IMR-90 (cell line): ENCODE measurements at regions not wholly inside any gene's neighbourhood (a gene's known extent, or its start where the extent isn't known, plus 50 kb on each side); places are given as distances from the start of the nearest gene placed in this dataset.

Source experiments
- ATAC-seq: fragments of 200-7000 bp; cut with Tn5 transposase; 2 replicates; pipeline ENCODE4 v1.9.1; 2020; ENCODE audit warnings: low read depth, mild to moderate bottlenecking, moderate library complexity
- BruUV-seq: library from RNA; stranded (reverse); fragments of 400-500 nt; replicated peaks from 2 replicates; lab custom pipeline; 2021; lab: Mats Ljungman, UMichigan
- CTCF ChIA-PET: fragments of 300-600 bp; formaldehyde crosslinking; extraction: SDS; loops from one replicate; lab custom pipeline; 2021; ENCODE audit warnings: antibody characterized with exemption; lab: Yijun Ruan, JAX
- POLR2A ChIA-PET: fragments of 300-600 bp; sonication (Branson Sonifier 250); formaldehyde crosslinking; loops from one replicate; lab custom pipeline; 2022; ENCODE audit warnings: antibody characterized with exemption; ENCODE audit not compliant: unreplicated experiment; lab: Charles Lee
- DNase-seq: peaks from one replicate; pipeline ENCODE4 v3.0.0; 2013
- H2AFZ ChIP-seq: replicated peaks from 2 replicates; pipeline ENCODE3; 2013; ENCODE audit warnings: low read length, mild to moderate bottlenecking; ENCODE audit not compliant: poor library complexity
- H2AK5ac ChIP-seq: 2 replicates; pipeline ENCODE4 v1.6.1; 2013; ENCODE audit warnings: low read depth, low read length, inconsistent platforms
- H2AK9ac ChIP-seq: replicated peaks from 2 replicates; pipeline ENCODE3; 2013; ENCODE audit warnings: mild to moderate bottlenecking, low read depth, low read length, moderate library complexity; ENCODE audit not compliant: poor library complexity
- H2BK120ac ChIP-seq: 2 replicates; pipeline ENCODE4 v1.6.1; 2013; ENCODE audit warnings: low read depth, low read length, inconsistent platforms
- H2BK15ac ChIP-seq: 3 replicates; pipeline ENCODE4 v1.6.1; 2013; ENCODE audit warnings: low read depth, low read length, inconsistent platforms
- H2BK20ac ChIP-seq: 2 replicates; pipeline ENCODE4 v1.6.1; 2013; ENCODE audit warnings: low read depth, mild to moderate bottlenecking, inconsistent platforms, low read length, moderate library complexity
- H2BK5ac ChIP-seq: 2 replicates; pipeline ENCODE4 v1.6.1; 2013; ENCODE audit warnings: mild to moderate bottlenecking, low read depth, low read length, inconsistent platforms; ENCODE audit not compliant: poor library complexity, severe bottlenecking
- H3K14ac ChIP-seq: replicated peaks from 2 replicates; pipeline ENCODE4 v1.6.1; 2013; ENCODE audit warnings: low read depth, low read length, inconsistent platforms
- H3K18ac ChIP-seq: 2 replicates; pipeline ENCODE4 v1.6.1; 2013; ENCODE audit warnings: low read depth, low read length, control low read depth
- H3K23ac ChIP-seq: 2 replicates; pipeline ENCODE4 v1.6.1; 2013; ENCODE audit warnings: low read depth, low read length, inconsistent platforms
- H3K27ac ChIP-seq: 2 replicates; pipeline ENCODE4 v1.5.1; 2013; ENCODE audit warnings: mild to moderate bottlenecking, control low read depth, low read length; ENCODE audit not compliant: insufficient read depth
- H3K27me3 ChIP-seq: 2 replicates; pipeline ENCODE4 v1.6.1; 2013; ENCODE audit warnings: low read length; ENCODE audit not compliant: control insufficient read depth, insufficient read depth
- H3K36me3 ChIP-seq: 2 replicates; pipeline ENCODE4 v1.6.1; 2013; ENCODE audit warnings: low read length, mixed read lengths; ENCODE audit not compliant: control insufficient read depth, insufficient read depth
- H3K4ac ChIP-seq: 2 replicates; pipeline ENCODE4 v1.6.1; 2013; ENCODE audit warnings: low read depth, low read length, inconsistent platforms
- H3K4me1 ChIP-seq: 2 replicates; pipeline ENCODE4 v1.6.1; 2013; ENCODE audit warnings: low read length, mixed read lengths; ENCODE audit not compliant: control insufficient read depth, insufficient read depth
- H3K4me2 ChIP-seq: 2 replicates; pipeline ENCODE4 v1.6.1; 2013; ENCODE audit warnings: low read depth, mild to moderate bottlenecking, control low read depth, low read length, moderate library complexity
- H3K4me3 ChIP-seq: 2 replicates; pipeline ENCODE4 v1.5.1; 2013; ENCODE audit warnings: low read depth, mild to moderate bottlenecking, control low read depth, low read length, moderate library complexity; ENCODE audit not compliant: insufficient read depth
- H3K56ac ChIP-seq: 2 replicates; pipeline ENCODE4 v1.6.1; 2013; ENCODE audit warnings: low read length, inconsistent platforms; ENCODE audit not compliant: insufficient read depth; ENCODE audit errors: extremely low read depth
- H3K79me1 ChIP-seq, 2 experiments: 2 replicates each; pipeline ENCODE4 v1.6.1; 2013; ENCODE audit warnings: low read length in 2 of 2, inconsistent platforms in 1 of 2, low read depth in 1 of 2
- H3K9ac ChIP-seq: 2 replicates; pipeline ENCODE4 v1.6.1; 2013; ENCODE audit warnings: low read depth, low read length, control low read depth
- H3K9me1 ChIP-seq: 2 replicates; pipeline ENCODE4 v1.6.1; 2013; ENCODE audit warnings: low read length, inconsistent platforms; ENCODE audit not compliant: insufficient read depth
- H3K9me3 ChIP-seq: 2 replicates; pipeline ENCODE4 v1.6.1; 2013; ENCODE audit warnings: low read length; ENCODE audit not compliant: control insufficient read depth, insufficient read depth
- H4K20me1 ChIP-seq: 2 replicates; pipeline ENCODE4 v1.6.1; 2013; ENCODE audit warnings: low read length, inconsistent platforms; ENCODE audit not compliant: insufficient read depth
- H4K5ac ChIP-seq: 2 replicates; pipeline ENCODE4 v1.6.1; 2013; ENCODE audit warnings: mild to moderate bottlenecking, low read depth, low read length, control low read depth
- H4K8ac ChIP-seq, 2 experiments: 2 replicates each; pipeline ENCODE4 v1.6.1; 2013; ENCODE audit warnings: low read depth in 2 of 2, low read length in 2 of 2, control low read depth in 1 of 2, inconsistent platforms in 1 of 2
- H4K91ac ChIP-seq: 2 replicates; pipeline ENCODE4 v1.6.1; 2013; ENCODE audit warnings: low read depth, low read length, inconsistent platforms; ENCODE audit not compliant: insufficient read depth
- BHLHE40 ChIP-seq: fragments of 150-350 bp; IDR thresholded peaks from 2 replicates; pipeline ENCODE4 v1.6.1; 2016; ENCODE audit warnings: mild to moderate bottlenecking, low read depth, low read length
- CEBPB ChIP-seq: IDR thresholded peaks from 2 replicates; pipeline ENCODE4 v1.6.1; 2012; ENCODE audit warnings: low read depth, low read length, improper control_type of control experiment
- CHD1 ChIP-seq: IDR thresholded peaks from 2 replicates; pipeline ENCODE4 v1.6.1; 2012; ENCODE audit warnings: low read depth, low read length, improper control_type of control experiment
- FOS ChIP-seq: fragments of 150-350 bp; IDR thresholded peaks from 2 replicates; pipeline ENCODE4 v1.6.1; 2016; ENCODE audit warnings: low read depth, low read length
- MAFK ChIP-seq: IDR thresholded peaks from 2 replicates; pipeline ENCODE4 v1.6.1; 2012; ENCODE audit warnings: low read depth, low read length, improper control_type of control experiment
- MAZ ChIP-seq: IDR thresholded peaks from 2 replicates; pipeline ENCODE4 v1.6.1; 2012; ENCODE audit warnings: low read depth, mild to moderate bottlenecking, low read length, improper control_type of control experiment, moderate library complexity, borderline replicate concordance
- MXI1 ChIP-seq: IDR thresholded peaks from 2 replicates; pipeline ENCODE4 v1.6.1; 2012; ENCODE audit warnings: low read depth, mild to moderate bottlenecking, low read length, moderate library complexity, borderline replicate concordance
- NFE2L2 ChIP-seq: fragments of 150-350 bp; IDR thresholded peaks from 2 replicates; pipeline ENCODE4 v1.6.1; 2016; ENCODE audit warnings: low read depth, mild to moderate bottlenecking, low read length
- POLR2A ChIP-seq: IDR thresholded peaks from 2 replicates; pipeline ENCODE4 v1.6.1; 2012; ENCODE audit warnings: mild to moderate bottlenecking, low read depth, low read length
- RAD21 ChIP-seq: IDR thresholded peaks from 2 replicates; pipeline ENCODE4 v1.6.1; 2012; ENCODE audit warnings: low read length, improper control_type of control experiment
- RCOR1 ChIP-seq: IDR thresholded peaks from 2 replicates; pipeline ENCODE4 v1.6.1; 2012; ENCODE audit warnings: mild to moderate bottlenecking, low read length, improper control_type of control experiment; ENCODE audit not compliant: insufficient replicate concordance
- RFX5 ChIP-seq: IDR thresholded peaks from 2 replicates; pipeline ENCODE4 v1.8.0; 2012; ENCODE audit warnings: low read depth, mild to moderate bottlenecking, low read length, moderate library complexity
- SMC3 ChIP-seq: fragments of 150-350 bp; IDR thresholded peaks from 2 replicates; pipeline ENCODE4 v1.6.1; 2016; ENCODE audit warnings: low read depth, mild to moderate bottlenecking, antibody characterized with exemption, low read length, moderate library complexity
- WGBS, 2 experiments: methylation state at CpG; one replicate each; pipeline versions ENCODE4 v1.1.5 to v1.1.7; 2013; ENCODE audit warnings: missing lambda C conversion rate in 2 of 2; ENCODE audit not compliant: insufficient read length in 1 of 2; ENCODE audit errors: extremely low coverage in 2 of 2; 5-methylcytosine and 5-hydroxymethylcytosine counted together
- dilution Hi-C: fragments of 300-500 bp; cut with HindIII; formaldehyde crosslinking; loops from one replicate; pipeline ENCODE4 v1.14.3; 2018; ENCODE audit warnings: low sequenced_read_pairs; ENCODE audit not compliant: unreplicated experiment
- in situ Hi-C: fragments of 300-500 bp; cut with MboI; formaldehyde crosslinking; loops from 3 replicates; pipeline ENCODE4 v1.14.3; 2019; ENCODE audit warnings: low sequenced_read_pairs, inconsistent platforms, mixed read lengths
- intact Hi-C: fragments of 100-400 bp; cut with micrococcal nuclease; formaldehyde crosslinking; loops from 2 replicates; pipeline ENCODE4 v1.10.0; 2022
- TF ChIP-seq, protein P1 (sequence below): fragments of 150-350 bp; IDR thresholded peaks from 2 replicates; pipeline ENCODE4 v1.6.1; 2016; ENCODE audit warnings: low read depth, mild to moderate bottlenecking, low read length, moderate library complexity, borderline replicate concordance
- TF ChIP-seq, protein P2 (sequence below): fragments of 150-350 bp; IDR thresholded peaks from 2 replicates; pipeline ENCODE4 v1.6.1; 2017; ENCODE audit warnings: mild to moderate bottlenecking, antibody characterized with exemption, low read length, low read depth
- TF ChIP-seq, protein P3 (sequence below): conservative IDR thresholded peaks from 2 replicates; pipeline ENCODE4 v1.5.1; 2012; ENCODE audit warnings: mild to moderate bottlenecking, low read depth, low read length, improper control_type of control experiment

DNA sequence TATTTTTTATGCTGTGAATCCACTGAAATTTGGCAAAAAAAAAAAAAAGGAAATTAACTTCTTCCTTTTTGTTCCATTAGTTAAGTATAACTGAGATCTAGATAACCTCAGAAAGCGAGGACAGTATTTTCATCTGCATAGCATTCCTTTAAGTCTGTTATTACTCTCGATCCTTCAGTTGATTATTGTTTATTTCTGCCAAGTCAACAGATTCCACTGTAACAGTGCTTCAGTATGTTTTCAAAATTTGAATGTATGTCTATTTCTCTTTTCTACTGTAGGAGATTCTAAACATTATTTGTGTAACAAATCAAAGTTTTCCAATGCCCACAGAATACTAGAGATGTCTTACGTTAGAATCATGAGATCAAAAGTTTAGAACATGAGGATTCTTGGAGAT, 133.1 kb upstream of the RGPD4 start:
- CTCF ChIA-PET = no interaction called here
- no peak overlapping the region for H4K91ac ChIP-seq
- ATAC-seq (no peak), DNase-seq (no peak)
- no peaks in the 10 kb centered on the region for H3K9me1 ChIP-seq
- H3K9ac ChIP-seq = no peak overlapping the region
- no peaks in the 10 kb centered on the region for H4K20me1 ChIP-seq
- H3K56ac ChIP-seq = no peak overlapping the region
- no peak overlapping the region for H2BK20ac ChIP-seq
- no peak overlapping the region for H3K4me2 ChIP-seq
- H3K27ac ChIP-seq = no peak overlapping the region
- no peak overlapping the region for H4K5ac ChIP-seq
- H3K36me3 ChIP-seq = no peaks in the 10 kb centered on the region
- no peak overlapping the region for H4K8ac ChIP-seq
- H3K4ac ChIP-seq = no peak overlapping the region
- no TSS peak for BruUV-seq
- H2BK120ac ChIP-seq = no peak overlapping the region
- no peak overlapping the region for H2BK5ac ChIP-seq
- WGBS, 2 experiments = no CpG with 5 or more reads among the region's 3 CpGs
- no peak overlapping the region for H3K4me3 ChIP-seq
- no peak overlapping the region for H2BK15ac ChIP-seq
- H3K23ac ChIP-seq = no peak overlapping the region
- H3K18ac ChIP-seq = no peak overlapping the region
- no peak overlapping the region for H2AK5ac ChIP-seq
- H2AFZ ChIP-seq = no peak overlapping the region
- intact Hi-C loops (no loop called here), dilution Hi-C loops (no loop called here), in situ Hi-C loops (no loop called here)
- POLR2A ChIA-PET = no interaction called here
- TF ChIP-seq CHD1 (no peak), POLR2A (no peak), CEBPB (no peak), SMC3 (no peak), RAD21 (no peak), BHLHE40 (no peak), MAFK (no peak), RFX5 (no peak), MXI1 (no peak), FOS (no peak), MAZ (no peak), RCOR1 (no peak), NFE2L2 (no peak)
- TF ChIP-seq, protein P1, sequence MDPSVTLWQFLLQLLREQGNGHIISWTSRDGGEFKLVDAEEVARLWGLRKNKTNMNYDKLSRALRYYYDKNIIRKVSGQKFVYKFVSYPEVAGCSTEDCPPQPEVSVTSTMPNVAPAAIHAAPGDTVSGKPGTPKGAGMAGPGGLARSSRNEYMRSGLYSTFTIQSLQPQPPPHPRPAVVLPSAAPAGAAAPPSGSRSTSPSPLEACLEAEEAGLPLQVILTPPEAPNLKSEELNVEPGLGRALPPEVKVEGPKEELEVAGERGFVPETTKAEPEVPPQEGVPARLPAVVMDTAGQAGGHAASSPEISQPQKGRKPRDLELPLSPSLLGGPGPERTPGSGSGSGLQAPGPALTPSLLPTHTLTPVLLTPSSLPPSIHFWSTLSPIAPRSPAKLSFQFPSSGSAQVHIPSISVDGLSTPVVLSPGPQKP = no peak
- TF ChIP-seq, protein P2, sequence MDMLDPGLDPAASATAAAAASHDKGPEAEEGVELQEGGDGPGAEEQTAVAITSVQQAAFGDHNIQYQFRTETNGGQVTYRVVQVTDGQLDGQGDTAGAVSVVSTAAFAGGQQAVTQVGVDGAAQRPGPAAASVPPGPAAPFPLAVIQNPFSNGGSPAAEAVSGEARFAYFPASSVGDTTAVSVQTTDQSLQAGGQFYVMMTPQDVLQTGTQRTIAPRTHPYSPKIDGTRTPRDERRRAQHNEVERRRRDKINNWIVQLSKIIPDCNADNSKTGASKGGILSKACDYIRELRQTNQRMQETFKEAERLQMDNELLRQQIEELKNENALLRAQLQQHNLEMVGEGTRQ = no peak
- TF ChIP-seq, protein P3, sequence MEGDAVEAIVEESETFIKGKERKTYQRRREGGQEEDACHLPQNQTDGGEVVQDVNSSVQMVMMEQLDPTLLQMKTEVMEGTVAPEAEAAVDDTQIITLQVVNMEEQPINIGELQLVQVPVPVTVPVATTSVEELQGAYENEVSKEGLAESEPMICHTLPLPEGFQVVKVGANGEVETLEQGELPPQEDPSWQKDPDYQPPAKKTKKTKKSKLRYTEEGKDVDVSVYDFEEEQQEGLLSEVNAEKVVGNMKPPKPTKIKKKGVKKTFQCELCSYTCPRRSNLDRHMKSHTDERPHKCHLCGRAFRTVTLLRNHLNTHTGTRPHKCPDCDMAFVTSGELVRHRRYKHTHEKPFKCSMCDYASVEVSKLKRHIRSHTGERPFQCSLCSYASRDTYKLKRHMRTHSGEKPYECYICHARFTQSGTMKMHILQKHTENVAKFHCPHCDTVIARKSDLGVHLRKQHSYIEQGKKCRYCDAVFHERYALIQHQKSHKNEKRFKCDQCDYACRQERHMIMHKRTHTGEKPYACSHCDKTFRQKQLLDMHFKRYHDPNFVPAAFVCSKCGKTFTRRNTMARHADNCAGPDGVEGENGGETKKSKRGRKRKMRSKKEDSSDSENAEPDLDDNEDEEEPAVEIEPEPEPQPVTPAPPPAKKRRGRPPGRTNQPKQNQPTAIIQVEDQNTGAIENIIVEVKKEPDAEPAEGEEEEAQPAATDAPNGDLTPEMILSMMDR = no peak
- no peaks in the 10 kb centered on the region for H3K4me1 ChIP-seq
- H3K79me1 ChIP-seq = no peaks in the 10 kb centered on the region
- H3K14ac ChIP-seq = no peak overlapping the region
- no peaks in the 10 kb centered on the region for H3K27me3 ChIP-seq
- no peak overlapping the region for H2AK9ac ChIP-seq
- H3K9me3 ChIP-seq = no peaks in the 10 kb centered on the region
